Heart left ventricle (tissue), 13 donors: ENCODE measurements at regions not wholly inside any gene's neighbourhood (a gene's known extent, or its start where the extent isn't known, plus 50 kb on each side); places are given as distances from the start of the nearest gene placed in this dataset.
"Not testable (repeated sequence)": the region's sequence is repeated elsewhere in the genome, so short reads cannot be mapped to it uniquely, and the experiment has no call there.

Source experiments
- POLR2A ChIP-seq, 2 donors: fragments of 450-650 bp; IDR thresholded peaks; one replicate each; pipeline ENCODE4 v1.6.1; 2017; ENCODE audit warnings: antibody characterized with exemption in 2 of 2, mild to moderate bottlenecking in 2 of 2, moderate library complexity in 2 of 2
- TF ChIP-seq, protein P1 (sequence below), 12 donors: fragments of 200-600 bp; sonication (generic) in 4 of 12; IDR thresholded peaks; one replicate each; pipeline versions ENCODE4 v1.5.0 to v1.8.0; 2018 to 2022; ENCODE audit warnings: antibody characterized with exemption in 12 of 12, mild to moderate bottlenecking in 5 of 12
- donor health status: ischemic (EF 13 %, LVEDD 7.1; RV severe dilation, severe dysfunction).
- donor health status: DM: no; HTN: yes; CAD: no.
- donor health status: DM: no; HTN: no; CAD: no.
- donor health status: ischemic (EF 25% LVEDD 6.9; RV normal size, moderate dysfunction).
- donor health status: ischemic (EF 25% LVEDD 5.7; RV mildly dilated, moderate dysfunction).
- donor health status: ischemic (EF 35%, LVEDD 5.7; RV mildly dilated, moderate dysfunction).
- donor health status: nonischemic (EF 11% LVEDD 7.7; RV severe dilation, severe dysfunction).
- donor health status: DM: yes; HTN: yes; CAD: no.
- donor health status: PGD.
- donor health status: ischemic (EF 29% LVEDD 5.4; RV normal size, mild dysfunction).
- donor health status: nonischemic (EF 23%, LVEDD 6.1; RV moderate dilation, normal function).

GRCh38 chr5:99581204-99581603 lies 652.4 kb upstream of the CHD1 start:
- TF ChIP-seq, protein P1, sequence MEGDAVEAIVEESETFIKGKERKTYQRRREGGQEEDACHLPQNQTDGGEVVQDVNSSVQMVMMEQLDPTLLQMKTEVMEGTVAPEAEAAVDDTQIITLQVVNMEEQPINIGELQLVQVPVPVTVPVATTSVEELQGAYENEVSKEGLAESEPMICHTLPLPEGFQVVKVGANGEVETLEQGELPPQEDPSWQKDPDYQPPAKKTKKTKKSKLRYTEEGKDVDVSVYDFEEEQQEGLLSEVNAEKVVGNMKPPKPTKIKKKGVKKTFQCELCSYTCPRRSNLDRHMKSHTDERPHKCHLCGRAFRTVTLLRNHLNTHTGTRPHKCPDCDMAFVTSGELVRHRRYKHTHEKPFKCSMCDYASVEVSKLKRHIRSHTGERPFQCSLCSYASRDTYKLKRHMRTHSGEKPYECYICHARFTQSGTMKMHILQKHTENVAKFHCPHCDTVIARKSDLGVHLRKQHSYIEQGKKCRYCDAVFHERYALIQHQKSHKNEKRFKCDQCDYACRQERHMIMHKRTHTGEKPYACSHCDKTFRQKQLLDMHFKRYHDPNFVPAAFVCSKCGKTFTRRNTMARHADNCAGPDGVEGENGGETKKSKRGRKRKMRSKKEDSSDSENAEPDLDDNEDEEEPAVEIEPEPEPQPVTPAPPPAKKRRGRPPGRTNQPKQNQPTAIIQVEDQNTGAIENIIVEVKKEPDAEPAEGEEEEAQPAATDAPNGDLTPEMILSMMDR (IDR thresholded peaks at IDR 0.05) = not testable (repeated sequence)
- TF ChIP-seq POLR2A (IDR thresholded peaks at IDR 0.05) = not testable (repeated sequence)
